Activated CD8-positive, alpha-beta T cell treated with anti-CD3 and anti-CD28 coated beads for 36 hours (primary cell): ENCODE measurements at regions not wholly inside any gene's neighbourhood (a gene's known extent, or its start where the extent isn't known, plus 50 kb on each side); places are given as distances from the start of the nearest gene placed in this dataset.

Experiments
- ATAC-seq: fragments of 200-7000 bp; cut with Tn5 transposase; one replicate; pipeline ENCODE4 v1.10.0; 2021; ENCODE audit warnings: mild to moderate bottlenecking, moderate library complexity
- CTCF ChIA-PET: fragments of 350-600 bp; sonication (Branson Sonifier 250); formaldehyde crosslinking; loops from one replicate; lab custom pipeline; 2021; ENCODE audit warnings: antibody characterized with exemption; lab: Charles Lee
- POLR2A ChIA-PET: fragments of 350-600 bp; sonication (Branson Sonifier 250); formaldehyde crosslinking; loops from one replicate; lab custom pipeline; 2021; ENCODE audit warnings: antibody characterized with exemption; lab: Charles Lee
- DNase-seq: peaks from one replicate; pipeline ENCODE4 v3.0.0-alpha.2; 2020
- H3K27ac Mint-ChIP-seq: one replicate; pipeline ENCODE4 v1.8.0; 2021; ENCODE audit warnings: mild to moderate bottlenecking, mixed read lengths
- H3K27me3 Mint-ChIP-seq: one replicate; pipeline ENCODE4 v1.8.0; 2021; ENCODE audit warnings: mixed read lengths
- H3K36me3 Mint-ChIP-seq: one replicate; pipeline ENCODE4 v1.8.0; 2021; ENCODE audit warnings: low read depth, mixed read lengths
- H3K4me1 Mint-ChIP-seq: one replicate; pipeline ENCODE4 v1.8.0; 2021; ENCODE audit warnings: low read depth, mixed read lengths
- H3K4me3 Mint-ChIP-seq: one replicate; pipeline ENCODE4 v1.8.0; 2021; ENCODE audit warnings: mild to moderate bottlenecking, moderate library complexity, mixed read lengths
- H3K9me3 Mint-ChIP-seq: one replicate; pipeline ENCODE4 v1.8.0; 2021; ENCODE audit warnings: mixed read lengths
- CTCF ChIP-seq: fragments of 200-600 bp; IDR thresholded peaks from one replicate; pipeline ENCODE4 v1.8.0; 2022; ENCODE audit warnings: antibody characterized with exemption, mild to moderate bottlenecking
- intact Hi-C: fragments of 100-400 bp; cut with micrococcal nuclease; formaldehyde crosslinking; loops from one replicate; pipeline ENCODE4 v1.10.0; 2022

DNA sequence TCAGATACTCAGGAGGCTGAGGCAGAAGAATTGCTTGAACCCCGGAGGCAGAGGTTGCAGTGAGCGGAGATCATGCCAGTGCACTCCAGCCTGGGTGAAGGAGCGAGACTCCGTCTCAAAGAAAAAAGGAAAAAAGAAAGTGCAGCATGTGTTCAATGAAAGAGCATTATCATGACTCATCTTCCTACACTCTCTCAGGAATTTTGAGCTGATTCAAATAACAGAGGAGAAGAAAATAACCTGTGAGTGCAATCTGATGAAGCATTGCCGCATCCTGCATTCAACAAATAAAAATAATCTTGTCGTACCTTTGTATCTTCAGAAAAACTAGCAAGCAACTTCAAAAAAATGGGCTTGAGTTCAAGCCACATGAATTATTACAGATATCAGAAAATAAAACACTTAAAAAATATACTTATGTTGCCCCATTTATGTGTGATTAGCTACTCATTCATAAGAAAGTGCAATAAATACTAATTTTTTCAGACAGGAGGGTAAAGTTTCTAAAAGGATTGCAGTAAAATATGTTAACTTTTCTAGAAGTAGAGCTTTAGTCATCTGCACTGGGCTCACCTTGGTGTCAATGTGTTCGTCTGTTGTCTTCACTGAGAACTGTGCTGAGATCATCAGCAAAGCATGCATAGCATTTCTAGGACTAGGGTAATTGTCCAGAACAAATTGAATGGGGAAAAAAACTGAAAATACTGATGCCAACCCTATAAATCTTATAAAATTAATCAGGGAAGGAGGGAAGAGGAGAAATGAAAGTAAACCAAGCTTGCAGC is 90.4 kb upstream of the VCX3B start:
- ChIA-PET POLR2A (no interaction called here), CTCF (no interaction called here)
- Mint-ChIP-seq H3K27me3 (no peaks in the 10 kb centered on the region), H3K36me3 (no peaks in the 10 kb centered on the region), H3K4me3 (no peak overlapping the region), H3K4me1 (no peaks in the 10 kb centered on the region), H3K27ac (no peak overlapping the region), H3K9me3 (no peaks in the 10 kb centered on the region)
- intact Hi-C loops: no loop called here
- TF ChIP-seq CTCF: no peak
- ATAC-seq (no peak), DNase-seq (no peak)

- Mint-ChIP-seq H3K4me1 (no peaks in the 10 kb centered on the region), H3K36me3 (no peaks in the 10 kb centered on the region), H3K27me3 (no peaks in the 10 kb centered on the region), H3K9me3 (peaks cover 1% of the 10 kb centered on the region), H3K4me3 (no peak overlapping the region), H3K27ac (no peak overlapping the region)
- intact Hi-C loops: no loop called here
- no peak for DNase-seq
- no peak for ATAC-seq
- POLR2A ChIA-PET: no interaction called here
- no peak for TF ChIP-seq CTCF
- CTCF ChIA-PET: no interaction called here
These were observed 87.6 kb upstream of the VCX3B start for GRCh38 chrX:8377041-8377440.

GRCh38 chrX:8390771-8391170 is 73.9 kb upstream of the VCX3B start:
- intact Hi-C loops: no loop called here
- no peak for TF ChIP-seq CTCF
- Mint-ChIP-seq H3K27ac (no peak overlapping the region), H3K36me3 (no peaks in the 10 kb centered on the region), H3K4me1 (no peaks in the 10 kb centered on the region), H3K27me3 (no peaks in the 10 kb centered on the region), H3K4me3 (no peak overlapping the region), H3K9me3 (peaks cover 7% of the 10 kb centered on the region)
- no peak for ATAC-seq
- no peak for DNase-seq
- CTCF ChIA-PET: no interaction called here
- POLR2A ChIA-PET: no interaction called here

DNA sequence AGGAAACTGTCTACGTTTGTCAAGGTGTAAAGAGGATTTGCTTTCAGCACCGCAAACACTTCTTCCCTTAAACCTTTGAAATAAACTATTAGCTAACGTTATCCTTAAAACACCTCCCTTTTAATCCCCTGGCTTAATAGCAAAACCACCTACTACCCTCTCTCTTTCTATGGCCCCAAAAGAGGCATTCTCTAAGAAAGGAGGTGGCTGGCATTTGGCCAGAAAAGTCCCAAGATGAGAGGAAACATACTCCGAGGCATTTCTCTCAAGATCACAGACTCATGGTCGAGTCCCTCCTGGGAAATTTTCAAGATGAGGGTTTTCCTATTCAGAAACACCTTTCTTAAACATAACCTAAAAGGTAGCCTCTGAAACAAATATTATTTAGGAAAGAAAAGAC is 60.6 kb upstream of the VCX3B start:
- Mint-ChIP-seq H3K4me3 (no peak overlapping the region), H3K27ac (no peak overlapping the region), H3K9me3 (peaks cover 5% of the 10 kb centered on the region), H3K36me3 (no peaks in the 10 kb centered on the region), H3K4me1 (no peaks in the 10 kb centered on the region), H3K27me3 (no peaks in the 10 kb centered on the region)
- ChIA-PET POLR2A (no interaction called here), CTCF (no interaction called here)
- intact Hi-C loops: no loop called here
- DNase-seq (no peak), ATAC-seq (no peak)
- TF ChIP-seq CTCF: no peak

GRCh38 chrX:8404471-8404870 is 60.2 kb upstream of the VCX3B start:
- peaks cover 6% of the 10 kb centered on the region for H3K9me3 Mint-ChIP-seq
- TF ChIP-seq CTCF: no peak
- intact Hi-C loops: no loop called here
- DNase-seq: no peak
- no peak overlapping the region for H3K27ac Mint-ChIP-seq
- POLR2A ChIA-PET: no interaction called here
- no peaks in the 10 kb centered on the region for H3K4me1 Mint-ChIP-seq
- H3K4me3 Mint-ChIP-seq: no peak overlapping the region
- CTCF ChIA-PET: no interaction called here
- ATAC-seq: no peak
- no peaks in the 10 kb centered on the region for H3K27me3 Mint-ChIP-seq
- no peaks in the 10 kb centered on the region for H3K36me3 Mint-ChIP-seq
